ENCODE measurements at regions not wholly inside any gene's neighbourhood (a gene's known extent, or its start where the extent isn't known, plus 50 kb on each side); places are given as distances from the start of the nearest gene placed in this dataset.

DNA sequence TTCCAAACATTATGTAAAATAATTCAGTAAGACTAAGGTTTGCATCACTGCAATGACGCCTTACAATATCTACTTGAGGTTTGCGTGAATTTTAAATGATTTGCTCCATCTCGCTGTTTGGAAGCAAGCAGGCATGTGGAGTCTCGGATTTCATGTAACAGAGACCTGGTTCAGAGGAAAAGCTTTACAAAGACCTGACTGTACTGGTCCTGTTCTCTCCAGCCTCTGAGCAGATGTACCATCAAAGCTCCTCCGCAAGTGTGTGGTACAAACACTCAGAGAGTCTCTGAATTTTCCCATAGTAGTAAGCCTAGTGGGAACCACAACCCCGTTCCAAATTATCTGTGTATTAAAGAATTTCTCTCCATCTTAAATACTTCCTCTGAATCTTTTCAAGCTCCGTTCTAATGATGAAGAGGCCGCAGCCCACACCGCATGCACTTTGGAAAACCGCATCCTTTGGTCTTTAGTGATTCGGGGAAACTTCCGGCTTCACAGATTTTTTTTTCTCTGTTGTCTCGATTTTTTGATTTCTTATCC, 728.1 kb upstream of the SOX11 start:
- Histone ChIP-seq H3K4me2 (no peak overlapping the region), H3K36me3 (no peaks in the 10 kb centered on the region), H3K4me3 (no peak overlapping the region), H3K27me3 (no peaks in the 10 kb centered on the region), H2AFZ (replicated peaks) (peak overlapping the region; percentile 38), H3K27ac (no peak overlapping the region), H3K9me3 (ENCODE audit: low read depth) (no peaks in the 10 kb centered on the region), H3F3A (ENCODE audit: low read depth) (no peaks in the 10 kb centered on the region), H3K9ac (no peak overlapping the region), H3K79me2 (ENCODE audit: low read depth) (no peaks in the 10 kb centered on the region), H4K20me1 (ENCODE audit: low read depth) (no peaks in the 10 kb centered on the region), H3K4me1 (peaks cover 16% of the 10 kb centered on the region)
- no peaks in the 10 kb centered on the region for H3K9me3 Mint-ChIP-seq
- H3K27ac Mint-ChIP-seq, result peak overlapping the region; percentile 90
- TF ChIP-seq EZH2 (IDR thresholded peaks at IDR 0.05) (no peak), EZH2phosphoT487 (IDR thresholded peaks at IDR 0.05) (no peak)
- TF ChIP-seq, protein P1, sequence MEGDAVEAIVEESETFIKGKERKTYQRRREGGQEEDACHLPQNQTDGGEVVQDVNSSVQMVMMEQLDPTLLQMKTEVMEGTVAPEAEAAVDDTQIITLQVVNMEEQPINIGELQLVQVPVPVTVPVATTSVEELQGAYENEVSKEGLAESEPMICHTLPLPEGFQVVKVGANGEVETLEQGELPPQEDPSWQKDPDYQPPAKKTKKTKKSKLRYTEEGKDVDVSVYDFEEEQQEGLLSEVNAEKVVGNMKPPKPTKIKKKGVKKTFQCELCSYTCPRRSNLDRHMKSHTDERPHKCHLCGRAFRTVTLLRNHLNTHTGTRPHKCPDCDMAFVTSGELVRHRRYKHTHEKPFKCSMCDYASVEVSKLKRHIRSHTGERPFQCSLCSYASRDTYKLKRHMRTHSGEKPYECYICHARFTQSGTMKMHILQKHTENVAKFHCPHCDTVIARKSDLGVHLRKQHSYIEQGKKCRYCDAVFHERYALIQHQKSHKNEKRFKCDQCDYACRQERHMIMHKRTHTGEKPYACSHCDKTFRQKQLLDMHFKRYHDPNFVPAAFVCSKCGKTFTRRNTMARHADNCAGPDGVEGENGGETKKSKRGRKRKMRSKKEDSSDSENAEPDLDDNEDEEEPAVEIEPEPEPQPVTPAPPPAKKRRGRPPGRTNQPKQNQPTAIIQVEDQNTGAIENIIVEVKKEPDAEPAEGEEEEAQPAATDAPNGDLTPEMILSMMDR (IDR thresholded peaks at IDR 0.05), result no peak
- H3K4me1 Mint-ChIP-seq, result peaks cover 17% of the 10 kb centered on the region
- H3K4me3 Mint-ChIP-seq, result no peak overlapping the region
- no peaks in the 10 kb centered on the region for H3K36me3 Mint-ChIP-seq
- H3K27me3 Mint-ChIP-seq (ENCODE audit: insufficient read depth, low read depth), result peaks cover 3% of the 10 kb centered on the region
- no peak for DNase-seq (ENCODE audit: low spot score)

DNA sequence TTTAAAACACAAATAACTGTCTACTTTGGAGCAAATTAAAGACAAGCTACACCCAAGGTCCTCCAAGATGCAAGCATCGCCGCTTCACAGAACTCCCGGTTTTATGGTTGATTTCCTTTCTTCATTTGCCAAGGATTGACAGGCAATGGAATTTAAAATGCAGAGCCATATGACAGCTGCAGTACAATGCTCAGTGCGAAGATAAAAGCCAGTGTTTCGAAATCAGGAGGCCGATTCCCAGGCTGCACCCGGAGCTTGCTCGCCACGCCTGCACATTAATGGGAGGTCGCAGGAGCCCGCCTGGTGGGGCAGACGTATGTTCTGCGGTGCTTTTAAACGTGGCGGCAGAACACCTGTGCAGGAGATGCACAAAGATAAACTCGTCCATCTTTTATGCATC, 727.6 kb upstream of the SOX11 start:
- H3F3A ChIP-seq (ENCODE audit: low read depth), result no peaks in the 10 kb centered on the region
- H3K4me2 ChIP-seq, result no peak overlapping the region
- no peak overlapping the region for H3K4me3 ChIP-seq
- peak overlapping the region; percentile 42 for H2AFZ ChIP-seq (replicated peaks)
- H3K27ac ChIP-seq, result no peak overlapping the region
- no peaks in the 10 kb centered on the region for H3K36me3 ChIP-seq
- no peak overlapping the region for H3K9ac ChIP-seq
- peak overlapping the region; percentile 90 for H3K27ac Mint-ChIP-seq
- no peak overlapping the region for H3K4me3 Mint-ChIP-seq
- H3K27me3 Mint-ChIP-seq (ENCODE audit: insufficient read depth, low read depth), result peaks cover 5% of the 10 kb centered on the region
- TF ChIP-seq EZH2 (IDR thresholded peaks at IDR 0.05) (no peak), EZH2phosphoT487 (IDR thresholded peaks at IDR 0.05) (no peak)
- TF ChIP-seq, protein P1 (IDR thresholded peaks at IDR 0.05), result no peak
- H3K79me2 ChIP-seq (ENCODE audit: low read depth), result no peaks in the 10 kb centered on the region
- H3K27me3 ChIP-seq, result no peaks in the 10 kb centered on the region
- H3K36me3 Mint-ChIP-seq, result no peaks in the 10 kb centered on the region
- peaks cover 16% of the 10 kb centered on the region for H3K4me1 ChIP-seq
- DNase-seq (ENCODE audit: low spot score), result no peak
- no peaks in the 10 kb centered on the region for H4K20me1 ChIP-seq (ENCODE audit: low read depth)
- no peaks in the 10 kb centered on the region for H3K9me3 ChIP-seq (ENCODE audit: low read depth)
- H3K9me3 Mint-ChIP-seq, result no peaks in the 10 kb centered on the region
- peaks cover 17% of the 10 kb centered on the region for H3K4me1 Mint-ChIP-seq

DNA sequence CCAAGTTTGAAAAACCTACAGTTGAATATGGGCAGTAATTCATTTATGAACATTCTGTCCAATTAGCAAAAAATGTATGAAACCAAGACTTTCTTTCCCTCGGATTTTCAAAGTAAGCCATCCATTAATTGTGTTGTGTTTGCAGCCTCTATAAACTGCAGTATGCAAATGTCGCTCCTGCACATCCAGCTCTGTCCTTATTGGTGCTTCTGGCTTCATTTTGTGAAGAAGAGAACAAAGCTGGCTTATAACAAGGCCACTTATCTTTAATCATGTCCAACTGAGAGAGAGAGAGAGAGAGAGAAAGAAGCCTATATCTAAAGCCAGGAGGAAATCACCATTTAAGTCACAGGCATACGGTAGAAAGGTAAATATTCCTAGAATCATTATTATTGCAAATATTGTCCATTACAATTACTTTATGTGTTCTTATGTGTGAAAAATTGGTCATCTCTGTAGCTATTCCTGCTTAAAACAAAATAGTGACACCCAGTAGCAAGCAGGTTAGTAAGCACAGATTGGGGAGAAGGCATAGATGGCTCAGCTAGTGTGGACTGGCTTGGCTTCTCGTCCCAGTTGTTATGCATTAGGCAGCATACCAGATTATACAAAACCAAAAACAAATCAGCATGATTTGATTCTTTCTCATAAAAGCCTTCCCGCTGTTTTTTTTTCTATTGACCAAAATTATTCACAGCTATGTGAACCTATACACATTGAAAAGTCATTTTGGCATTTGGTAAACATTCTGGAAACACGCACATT, 726.4 kb upstream of the SOX11 start:
- Histone ChIP-seq H3K9me3 (ENCODE audit: low read depth) (no peaks in the 10 kb centered on the region), H3K36me3 (no peaks in the 10 kb centered on the region), H3K27ac (no peak overlapping the region), H3K4me3 (no peak overlapping the region), H3K27me3 (no peaks in the 10 kb centered on the region), H3K9ac (no peak overlapping the region), H2AFZ (replicated peaks) (no peak overlapping the region), H3F3A (ENCODE audit: low read depth) (no peaks in the 10 kb centered on the region), H4K20me1 (ENCODE audit: low read depth) (no peaks in the 10 kb centered on the region), H3K4me1 (peaks cover 16% of the 10 kb centered on the region), H3K4me2 (no peak overlapping the region), H3K79me2 (ENCODE audit: low read depth) (no peaks in the 10 kb centered on the region)
- H3K27me3 Mint-ChIP-seq (ENCODE audit: insufficient read depth, low read depth), result peaks cover 6% of the 10 kb centered on the region
- H3K4me1 Mint-ChIP-seq, result peaks cover 17% of the 10 kb centered on the region
- H3K4me3 Mint-ChIP-seq, result no peak overlapping the region
- H3K9me3 Mint-ChIP-seq, result no peaks in the 10 kb centered on the region
- TF ChIP-seq EZH2phosphoT487 (IDR thresholded peaks at IDR 0.05), result no peak
- no peak for TF ChIP-seq EZH2 (IDR thresholded peaks at IDR 0.05)
- TF ChIP-seq, protein P1 (IDR thresholded peaks at IDR 0.05), result no peak
- H3K36me3 Mint-ChIP-seq, result no peaks in the 10 kb centered on the region
- no peak for DNase-seq (ENCODE audit: low spot score)
- H3K27ac Mint-ChIP-seq, result no peak overlapping the region

All from neural progenitor cell (in vitro differentiated cells).